Kidney epithelial cell (primary cell): ENCODE measurements at regions not wholly inside any gene's neighbourhood (a gene's known extent, or its start where the extent isn't known, plus 50 kb on each side); places are given as distances from the start of the nearest gene placed in this dataset.

Experiments used
- DNase-seq: peaks from one replicate; pipeline ENCODE4 v3.0.0-alpha.2; 2010; ENCODE audit warnings: low read depth
- H3K27me3 ChIP-seq: 2 replicates; pipeline ENCODE4 v1.6.0; 2011; ENCODE audit warnings: low read length; ENCODE audit not compliant: control insufficient read depth, insufficient read depth
- H3K36me3 ChIP-seq: 2 replicates; pipeline ENCODE4 v1.5.1; 2011; ENCODE audit warnings: low read length; ENCODE audit not compliant: control insufficient read depth, insufficient read depth
- H3K4me3 ChIP-seq: 2 replicates; pipeline ENCODE4 v1.5.1; 2011; ENCODE audit warnings: low read depth, mild to moderate bottlenecking, control low read depth, low read length
- CTCF ChIP-seq: IDR thresholded peaks from 2 replicates; pipeline ENCODE4 v1.5.1; 2011; ENCODE audit warnings: mild to moderate bottlenecking, moderate library complexity, low read length, control low read depth, inconsistent platforms; ENCODE audit not compliant: insufficient read depth, poor library complexity, severe bottlenecking

- TF ChIP-seq CTCF: no peak
- no peaks in the 10 kb centered on the region for H3K36me3 ChIP-seq
- H3K27me3 ChIP-seq: no peaks in the 10 kb centered on the region
- H3K4me3 ChIP-seq: no peak overlapping the region
- DNase-seq: no peak
These were observed 96.1 kb upstream of the DNAH5 start for GRCh38 chr5:14040542-14040941.

GRCh38 chr5:14039576-14039975 is 95.1 kb upstream of the DNAH5 start:
- TF ChIP-seq CTCF: no peak
- no peak for DNase-seq

DNA sequence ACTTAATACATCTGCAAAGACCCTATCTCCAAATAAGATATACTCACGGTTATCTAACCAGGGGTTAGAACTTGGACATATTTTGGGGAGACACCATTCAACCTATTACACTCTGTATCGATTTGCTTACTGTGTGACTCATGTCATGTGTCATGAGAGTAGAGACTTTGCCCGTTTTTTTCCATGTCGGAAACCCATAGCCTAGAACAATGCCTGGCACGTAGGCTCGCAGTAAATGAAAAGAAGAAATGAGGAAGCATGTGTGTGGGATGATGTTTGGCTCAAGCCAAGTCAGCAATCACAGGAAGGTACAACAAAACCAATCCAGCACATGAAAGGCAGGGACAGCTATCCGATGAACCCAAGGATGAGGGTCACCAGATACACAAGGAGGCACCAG is 94.6 kb upstream of the DNAH5 start:
- DNase-seq: no peak
- H3K36me3 ChIP-seq: no peaks in the 10 kb centered on the region
- H3K27me3 ChIP-seq: no peaks in the 10 kb centered on the region
- H3K4me3 ChIP-seq: no peak overlapping the region
- TF ChIP-seq CTCF: no peak

More at GRCh38 chr5:14039576-14039975, 95.1 kb upstream of the DNAH5 start:
- no peaks in the 10 kb centered on the region for H3K27me3 ChIP-seq
- H3K36me3 ChIP-seq: no peaks in the 10 kb centered on the region
- H3K4me3 ChIP-seq: no peak overlapping the region

- DNase-seq: peak; percentile 62
- Histone ChIP-seq H3K27me3 (no peaks in the 10 kb centered on the region), H3K4me3 (no peak overlapping the region), H3K36me3 (no peaks in the 10 kb centered on the region)
- TF ChIP-seq CTCF: no peak
These were observed 94.0 kb upstream of the DNAH5 start for GRCh38 chr5:14038341-14038959.

DNA sequence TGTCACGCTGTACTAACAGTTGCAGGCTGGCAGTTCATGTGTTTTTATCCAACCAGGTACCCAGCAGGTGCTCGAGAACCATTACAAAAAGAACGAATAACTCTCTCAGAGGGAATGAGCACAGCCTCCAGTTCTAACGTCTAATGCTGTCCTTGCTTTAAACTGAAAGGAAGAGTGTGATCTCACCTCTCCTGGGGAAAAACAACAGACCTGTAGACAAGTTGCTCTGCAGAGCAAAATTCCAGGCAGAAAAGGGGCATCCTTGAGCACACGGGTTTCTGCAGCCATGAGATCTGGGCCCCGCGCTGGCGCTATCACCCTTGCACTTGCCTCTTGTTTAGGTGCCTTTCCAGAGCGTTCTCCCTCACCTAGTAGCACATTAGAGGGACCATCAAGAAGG is 92.5 kb upstream of the DNAH5 start:
- H3K4me3 ChIP-seq: no peak overlapping the region

More for the DNA sequence above, 92.5 kb upstream of the DNAH5 start:
- H3K36me3 ChIP-seq: no peaks in the 10 kb centered on the region
- DNase-seq: no peak
- H3K27me3 ChIP-seq: no peaks in the 10 kb centered on the region
- no peak for TF ChIP-seq CTCF
